ENCODE measurements at regions not wholly inside any gene's neighbourhood (a gene's known extent, or its start where the extent isn't known, plus 50 kb on each side); places are given as distances from the start of the nearest gene placed in this dataset.

GRCh38 chr18:51588616-51589015 lies 391.1 kb upstream of the MEX3C start:
- DNase-seq (ENCODE audit: low read depth in 1 of 2, low spot score in 2 of 2), result no peak
- no peak overlapping the region for H3K27ac ChIP-seq
- no peaks in the 10 kb centered on the region for H3K4me1 ChIP-seq (replicated peaks)
- no peaks in the 10 kb centered on the region for H3K27me3 ChIP-seq (replicated peaks)
- H3K36me3 ChIP-seq, result no peaks in the 10 kb centered on the region
- no peaks in the 10 kb centered on the region for H3K9me3 ChIP-seq (replicated peaks)
- no peak overlapping the region for H3K4me3 ChIP-seq

- no peak for DNase-seq (ENCODE audit: low read depth in 1 of 2, low spot score in 2 of 2)
- H3K36me3 ChIP-seq, result no peaks in the 10 kb centered on the region
- no peaks in the 10 kb centered on the region for H3K9me3 ChIP-seq (replicated peaks)
- no peaks in the 10 kb centered on the region for H3K4me1 ChIP-seq (replicated peaks)
- H3K27ac ChIP-seq, result no peak overlapping the region
- no peak overlapping the region for H3K4me3 ChIP-seq
- no peaks in the 10 kb centered on the region for H3K27me3 ChIP-seq (replicated peaks)
Measured at GRCh38 chr18:51593931-51594330, 396.4 kb upstream of the MEX3C start.

GRCh38 chr18:51603111-51603510 lies 405.6 kb upstream of the MEX3C start:
- Histone ChIP-seq H3K27me3 (replicated peaks) (no peaks in the 10 kb centered on the region), H3K27ac (no peak overlapping the region), H3K4me3 (no peak overlapping the region), H3K36me3 (no peaks in the 10 kb centered on the region), H3K4me1 (replicated peaks) (no peaks in the 10 kb centered on the region), H3K9me3 (replicated peaks) (no peaks in the 10 kb centered on the region)
- no peak for DNase-seq (ENCODE audit: low read depth in 1 of 2, low spot score in 2 of 2)

GRCh38 chr18:51603551-51603950 lies 406.1 kb upstream of the MEX3C start:
- H3K36me3 ChIP-seq, result no peaks in the 10 kb centered on the region
- no peak overlapping the region for H3K4me3 ChIP-seq
- no peaks in the 10 kb centered on the region for H3K4me1 ChIP-seq (replicated peaks)
- no peaks in the 10 kb centered on the region for H3K27me3 ChIP-seq (replicated peaks)
- no peak for DNase-seq (ENCODE audit: low read depth in 1 of 2, low spot score in 2 of 2)
- H3K27ac ChIP-seq, result no peak overlapping the region
- H3K9me3 ChIP-seq (replicated peaks), result no peaks in the 10 kb centered on the region

GRCh38 chr18:51610481-51610880 lies 413.0 kb upstream of the MEX3C start:
- H3K9me3 ChIP-seq (replicated peaks), result no peaks in the 10 kb centered on the region
- no peaks in the 10 kb centered on the region for H3K36me3 ChIP-seq
- no peak overlapping the region for H3K27ac ChIP-seq
- H3K4me3 ChIP-seq, result no peak overlapping the region
- no peak for DNase-seq (ENCODE audit: low read depth in 1 of 2, low spot score in 2 of 2)
- no peaks in the 10 kb centered on the region for H3K4me1 ChIP-seq (replicated peaks)
- H3K27me3 ChIP-seq (replicated peaks), result no peaks in the 10 kb centered on the region

GRCh38 chr18:51611326-51611725 lies 413.8 kb upstream of the MEX3C start:
- Histone ChIP-seq H3K4me3 (no peak overlapping the region), H3K9me3 (replicated peaks) (no peaks in the 10 kb centered on the region), H3K4me1 (replicated peaks) (no peaks in the 10 kb centered on the region), H3K36me3 (no peaks in the 10 kb centered on the region), H3K27ac (no peak overlapping the region), H3K27me3 (replicated peaks) (no peaks in the 10 kb centered on the region)
- DNase-seq (ENCODE audit: low read depth in 1 of 2, low spot score in 2 of 2), result no peak

GRCh38 chr18:51614033-51614432 lies 416.6 kb upstream of the MEX3C start:
- no peaks in the 10 kb centered on the region for H3K9me3 ChIP-seq (replicated peaks)
- no peak overlapping the region for H3K4me3 ChIP-seq
- H3K4me1 ChIP-seq (replicated peaks), result no peaks in the 10 kb centered on the region
- H3K27me3 ChIP-seq (replicated peaks), result no peaks in the 10 kb centered on the region
- DNase-seq (ENCODE audit: low read depth in 1 of 2, low spot score in 2 of 2), result no peak
- no peak overlapping the region for H3K27ac ChIP-seq
- no peaks in the 10 kb centered on the region for H3K36me3 ChIP-seq

GRCh38 chr18:51614967-51615571 lies 417.6 kb upstream of the MEX3C start:
- H3K4me1 ChIP-seq (replicated peaks), result no peaks in the 10 kb centered on the region
- no peak overlapping the region for H3K4me3 ChIP-seq
- no peak for DNase-seq (ENCODE audit: low read depth in 1 of 2, low spot score in 2 of 2)
- no peak overlapping the region for H3K27ac ChIP-seq
- no peaks in the 10 kb centered on the region for H3K27me3 ChIP-seq (replicated peaks)
- no peaks in the 10 kb centered on the region for H3K36me3 ChIP-seq
- H3K9me3 ChIP-seq (replicated peaks), result no peaks in the 10 kb centered on the region

GRCh38 chr18:51617167-51617566 lies 419.7 kb upstream of the MEX3C start:
- H3K27me3 ChIP-seq (replicated peaks), result no peaks in the 10 kb centered on the region
- no peak overlapping the region for H3K4me3 ChIP-seq
- no peaks in the 10 kb centered on the region for H3K4me1 ChIP-seq (replicated peaks)
- H3K9me3 ChIP-seq (replicated peaks), result no peaks in the 10 kb centered on the region; the same call in 1 of the 2 replicates
- no peaks in the 10 kb centered on the region for H3K36me3 ChIP-seq
- no peak overlapping the region for H3K27ac ChIP-seq
- DNase-seq (ENCODE audit: low read depth in 1 of 2, low spot score in 2 of 2), result no peak

GRCh38 chr18:51617572-51618260 lies 420.2 kb upstream of the MEX3C start:
- H3K27ac ChIP-seq, result no peak overlapping the region
- DNase-seq (ENCODE audit: low read depth in 1 of 2, low spot score in 2 of 2), result no peak
- no peaks in the 10 kb centered on the region for H3K36me3 ChIP-seq
- H3K4me1 ChIP-seq (replicated peaks), result no peaks in the 10 kb centered on the region
- no peaks in the 10 kb centered on the region; the same call in 1 of the 2 replicates for H3K9me3 ChIP-seq (replicated peaks)
- no peak overlapping the region for H3K4me3 ChIP-seq
- H3K27me3 ChIP-seq (replicated peaks), result no peaks in the 10 kb centered on the region

GRCh38 chr18:51619283-51619682 lies 421.8 kb upstream of the MEX3C start:
- no peaks in the 10 kb centered on the region for H3K36me3 ChIP-seq
- no peak for DNase-seq (ENCODE audit: low read depth in 1 of 2, low spot score in 2 of 2)
- H3K27ac ChIP-seq, result no peak overlapping the region
- no peaks in the 10 kb centered on the region for H3K4me1 ChIP-seq (replicated peaks)
- H3K9me3 ChIP-seq (replicated peaks), result no peaks in the 10 kb centered on the region; the same call in 1 of the 2 replicates
- H3K27me3 ChIP-seq (replicated peaks), result no peaks in the 10 kb centered on the region
- H3K4me3 ChIP-seq, result no peak overlapping the region

GRCh38 chr18:51621113-51621863 lies 423.8 kb upstream of the MEX3C start:
- peak in 1 of 2 experiments; percentile 4 for DNase-seq (ENCODE audit: low read depth in 1 of 2, low spot score in 2 of 2)

GRCh38 chr18:51621864-51622160 lies 424.3 kb upstream of the MEX3C start:
- H3K36me3 ChIP-seq, result no peaks in the 10 kb centered on the region
- H3K27ac ChIP-seq, result no peak overlapping the region
- H3K4me3 ChIP-seq, result no peak overlapping the region
- H3K4me1 ChIP-seq (replicated peaks), result no peaks in the 10 kb centered on the region
- H3K9me3 ChIP-seq (replicated peaks), result no peaks in the 10 kb centered on the region; the same call in 1 of the 2 replicates
- DNase-seq (ENCODE audit: low read depth in 1 of 2, low spot score in 2 of 2), result no peak
- H3K27me3 ChIP-seq (replicated peaks), result no peaks in the 10 kb centered on the region

More at GRCh38 chr18:51621113-51621863, 423.8 kb upstream of the MEX3C start:
- H3K9me3 ChIP-seq (replicated peaks), result no peaks in the 10 kb centered on the region; the same call in 1 of the 2 replicates
- no peak overlapping the region for H3K27ac ChIP-seq
- no peaks in the 10 kb centered on the region for H3K4me1 ChIP-seq (replicated peaks)
- no peak overlapping the region for H3K4me3 ChIP-seq
- H3K36me3 ChIP-seq, result no peaks in the 10 kb centered on the region
- no peaks in the 10 kb centered on the region for H3K27me3 ChIP-seq (replicated peaks)

GRCh38 chr18:51622702-51623101 lies 425.2 kb upstream of the MEX3C start:
- no peak overlapping the region for H3K4me3 ChIP-seq
- DNase-seq (ENCODE audit: low read depth in 1 of 2, low spot score in 2 of 2), result no peak
- H3K9me3 ChIP-seq (replicated peaks), result no peaks in the 10 kb centered on the region; the same call in 1 of the 2 replicates
- H3K36me3 ChIP-seq, result no peaks in the 10 kb centered on the region
- no peak overlapping the region for H3K27ac ChIP-seq
- H3K27me3 ChIP-seq (replicated peaks), result no peaks in the 10 kb centered on the region
- H3K4me1 ChIP-seq (replicated peaks), result no peaks in the 10 kb centered on the region
